ENCODE measurements at regions not wholly inside any gene's neighbourhood (a gene's known extent, or its start where the extent isn't known, plus 50 kb on each side); places are given as distances from the start of the nearest gene placed in this dataset.

DNA sequence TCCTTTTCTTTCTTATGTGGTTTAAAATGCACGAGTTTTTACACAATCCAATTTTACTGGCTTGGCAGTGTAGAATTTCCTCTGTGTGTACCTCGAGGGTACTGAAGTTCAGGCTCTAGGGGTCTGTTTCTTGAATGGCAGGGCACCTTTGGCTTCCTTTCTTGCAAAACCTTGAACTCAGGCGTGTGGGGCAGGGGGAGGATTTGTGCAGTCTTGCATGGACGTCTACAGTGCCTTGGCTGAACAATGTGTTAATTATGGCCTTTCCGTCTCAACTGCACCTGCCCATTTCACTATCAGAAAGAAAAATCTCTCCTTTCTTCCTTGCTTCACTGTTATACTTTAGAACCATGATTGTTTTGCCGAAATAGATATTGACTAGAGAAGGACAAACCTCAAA is 570.9 kb downstream of the INHBA start:
- Histone ChIP-seq H3K27me3 (ENCODE audit: control insufficient read depth in 1 of 2, insufficient read depth in 2 of 2, low read length in 2 of 2) (no peaks in the 10 kb centered on the region), H3K4me3 (ENCODE audit: low read length) (no peak overlapping the region), H3K36me3 (ENCODE audit: insufficient read depth, low read length) (no peaks in the 10 kb centered on the region), H3K4me1 (ENCODE audit: insufficient read depth, low read length) (no peaks in the 10 kb centered on the region), H3K9me3 (ENCODE audit: control insufficient read depth in 1 of 2, insufficient read depth in 1 of 2, low read length in 2 of 2) (peaks cover 0 to 23% of the 10 kb centered on the region in 2 experiments), H3K27ac (ENCODE audit: low read depth in 1 of 2, low read length in 2 of 2) (no peak overlapping the region)
- ATAC-seq (ENCODE audit: poor library complexity) (no peak), DNase-seq (no peak)
- Mint-ChIP-seq H3K4me3 (no peak overlapping the region), H3K27ac (no peak overlapping the region), H3K9me3 (no peaks in the 10 kb centered on the region), H3K4me1 (ENCODE audit: low read depth) (no peaks in the 10 kb centered on the region), H3K27me3 (no peaks in the 10 kb centered on the region), H3K36me3 (ENCODE audit: low read depth) (no peaks in the 10 kb centered on the region)
- TF ChIP-seq, protein P1, sequence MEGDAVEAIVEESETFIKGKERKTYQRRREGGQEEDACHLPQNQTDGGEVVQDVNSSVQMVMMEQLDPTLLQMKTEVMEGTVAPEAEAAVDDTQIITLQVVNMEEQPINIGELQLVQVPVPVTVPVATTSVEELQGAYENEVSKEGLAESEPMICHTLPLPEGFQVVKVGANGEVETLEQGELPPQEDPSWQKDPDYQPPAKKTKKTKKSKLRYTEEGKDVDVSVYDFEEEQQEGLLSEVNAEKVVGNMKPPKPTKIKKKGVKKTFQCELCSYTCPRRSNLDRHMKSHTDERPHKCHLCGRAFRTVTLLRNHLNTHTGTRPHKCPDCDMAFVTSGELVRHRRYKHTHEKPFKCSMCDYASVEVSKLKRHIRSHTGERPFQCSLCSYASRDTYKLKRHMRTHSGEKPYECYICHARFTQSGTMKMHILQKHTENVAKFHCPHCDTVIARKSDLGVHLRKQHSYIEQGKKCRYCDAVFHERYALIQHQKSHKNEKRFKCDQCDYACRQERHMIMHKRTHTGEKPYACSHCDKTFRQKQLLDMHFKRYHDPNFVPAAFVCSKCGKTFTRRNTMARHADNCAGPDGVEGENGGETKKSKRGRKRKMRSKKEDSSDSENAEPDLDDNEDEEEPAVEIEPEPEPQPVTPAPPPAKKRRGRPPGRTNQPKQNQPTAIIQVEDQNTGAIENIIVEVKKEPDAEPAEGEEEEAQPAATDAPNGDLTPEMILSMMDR (IDR thresholded peaks at IDR 0.05), result no peak
- ChIA-PET CTCF (no interaction called here), POLR2A (no interaction called here)
- intact Hi-C loops (cut with DNase I, micrococcal nuclease), result no loop called here

DNA sequence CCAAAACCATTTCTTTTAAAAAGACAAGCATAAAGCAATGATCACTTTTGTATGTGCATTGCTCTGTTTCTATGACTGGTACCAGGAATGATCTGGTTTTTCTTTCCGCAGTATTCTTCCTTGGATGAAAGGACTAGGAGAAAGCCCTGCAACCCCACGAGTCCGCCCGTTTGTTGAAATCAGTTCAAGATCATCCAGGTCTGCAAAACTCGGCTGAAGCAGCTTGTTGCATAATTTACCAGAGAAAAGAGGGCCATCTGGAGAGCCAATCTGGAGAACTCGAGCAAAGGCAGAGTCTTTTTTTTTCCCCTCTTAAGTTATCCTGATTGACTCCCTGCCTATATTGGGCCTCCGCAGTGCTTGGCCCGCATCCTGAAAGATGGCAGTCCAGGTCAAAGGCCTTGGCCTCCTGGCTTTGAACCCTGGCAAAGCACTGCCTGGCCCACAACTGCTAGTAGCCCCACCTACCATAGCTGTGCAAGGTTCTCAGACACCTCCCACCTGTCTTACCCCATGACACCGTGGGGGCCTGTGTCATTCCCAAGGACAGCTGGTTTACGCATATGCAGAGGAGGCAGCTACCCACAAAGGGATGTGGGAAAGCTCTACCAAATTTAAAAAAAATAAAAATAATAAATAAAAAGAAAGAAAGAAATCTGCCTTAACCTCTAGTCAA is 572.2 kb downstream of the INHBA start:
- H3K27ac ChIP-seq (ENCODE audit: low read depth in 1 of 2, low read length in 2 of 2), result no peak overlapping the region
- no peaks in the 10 kb centered on the region for H3K36me3 Mint-ChIP-seq (ENCODE audit: low read depth)
- H3K9me3 ChIP-seq (ENCODE audit: control insufficient read depth in 1 of 2, insufficient read depth in 1 of 2, low read length in 2 of 2), result peaks cover 0 to 13% of the 10 kb centered on the region in 2 experiments
- ChIA-PET CTCF (no interaction called here), POLR2A (no interaction called here)
- TF ChIP-seq, protein P1 (IDR thresholded peaks at IDR 0.05), result no peak
- no peak overlapping the region for H3K27ac Mint-ChIP-seq
- no peaks in the 10 kb centered on the region for H3K27me3 Mint-ChIP-seq
- no peak for ATAC-seq (ENCODE audit: poor library complexity)
- no peak for DNase-seq
- H3K36me3 ChIP-seq (ENCODE audit: insufficient read depth, low read length), result no peaks in the 10 kb centered on the region
- H3K4me1 ChIP-seq (ENCODE audit: insufficient read depth, low read length), result no peaks in the 10 kb centered on the region
- H3K9me3 Mint-ChIP-seq, result no peaks in the 10 kb centered on the region
- no peaks in the 10 kb centered on the region for H3K4me1 Mint-ChIP-seq (ENCODE audit: low read depth)
- no peak overlapping the region for H3K4me3 ChIP-seq (ENCODE audit: low read length)
- H3K4me3 Mint-ChIP-seq, result no peak overlapping the region
- intact Hi-C loops (cut with DNase I, micrococcal nuclease), result no loop called here
- H3K27me3 ChIP-seq (ENCODE audit: control insufficient read depth in 1 of 2, insufficient read depth in 2 of 2, low read length in 2 of 2), result no peaks in the 10 kb centered on the region

DNA sequence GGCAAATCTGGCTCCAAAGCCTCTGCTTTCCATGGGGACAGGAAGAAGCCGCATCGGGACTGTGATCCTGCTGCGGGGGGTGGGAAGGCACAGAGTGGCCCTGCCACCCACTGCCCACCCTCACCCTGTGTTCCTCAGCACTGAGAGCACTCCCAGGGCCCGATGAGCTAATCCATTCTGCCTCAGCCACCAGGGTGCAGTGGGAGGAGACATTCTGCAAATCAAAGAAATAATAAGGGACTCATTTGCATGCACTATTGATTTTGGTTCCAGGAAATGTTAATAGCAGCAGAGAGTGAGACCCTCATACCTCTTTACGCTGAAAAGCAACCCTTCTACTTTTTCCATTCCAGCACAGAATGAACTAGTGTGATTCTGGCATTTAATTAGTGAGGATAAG is 572.8 kb downstream of the INHBA start:
- no peak overlapping the region for H3K4me3 Mint-ChIP-seq
- Histone ChIP-seq H3K4me1 (ENCODE audit: insufficient read depth, low read length) (no peaks in the 10 kb centered on the region), H3K36me3 (ENCODE audit: insufficient read depth, low read length) (no peaks in the 10 kb centered on the region), H3K27ac (ENCODE audit: low read depth in 1 of 2, low read length in 2 of 2) (no peak overlapping the region), H3K27me3 (ENCODE audit: control insufficient read depth in 1 of 2, insufficient read depth in 2 of 2, low read length in 2 of 2) (no peaks in the 10 kb centered on the region), H3K4me3 (ENCODE audit: low read length) (no peak overlapping the region), H3K9me3 (ENCODE audit: control insufficient read depth in 1 of 2, insufficient read depth in 1 of 2, low read length in 2 of 2) (peaks cover 0 to 8% of the 10 kb centered on the region in 2 experiments)
- ChIA-PET CTCF (no interaction called here), POLR2A (no interaction called here)
- ATAC-seq (ENCODE audit: poor library complexity) (no peak), DNase-seq (no peak)
- H3K36me3 Mint-ChIP-seq (ENCODE audit: low read depth), result no peaks in the 10 kb centered on the region
- H3K27ac Mint-ChIP-seq, result no peak overlapping the region
- H3K27me3 Mint-ChIP-seq, result no peaks in the 10 kb centered on the region
- intact Hi-C loops (cut with DNase I, micrococcal nuclease), result no loop called here
- H3K9me3 Mint-ChIP-seq, result no peaks in the 10 kb centered on the region
- H3K4me1 Mint-ChIP-seq (ENCODE audit: low read depth), result no peaks in the 10 kb centered on the region
- TF ChIP-seq, protein P1 (IDR thresholded peaks at IDR 0.05), result no peak
